Renal pelvis (tissue), 1 donor: ENCODE measurements at regions not wholly inside any gene's neighbourhood (a gene's known extent, or its start where the extent isn't known, plus 50 kb on each side); places are given as distances from the start of the nearest gene placed in this dataset.
A peak's percentile ranks its signal among the peaks of the same experiment; 100 is the strongest.

Experiments used
- DNase-seq: peaks from one replicate; pipeline ENCODE4 v3.0.0-alpha.2; 2013

- DNase-seq: no peak
Observed at GRCh38 chr5:135120951-135121350, 86.9 kb upstream of the PITX1 start.

GRCh38 chr5:135119481-135119880, 85.5 kb upstream of the PITX1 start:
- no peak for DNase-seq

- DNase-seq: no peak
Observed at GRCh38 chr5:135117590-135117989, 83.6 kb upstream of the PITX1 start.

- DNase-seq: no peak
Observed at GRCh38 chr5:135116160-135116561, 82.1 kb upstream of the PITX1 start.

- no peak for DNase-seq
Observed at GRCh38 chr5:135115591-135115990, 81.6 kb upstream of the PITX1 start.

- no peak for DNase-seq
Observed at GRCh38 chr5:135114759-135115158, 80.7 kb upstream of the PITX1 start.

- no peak for DNase-seq
Observed at GRCh38 chr5:135112008-135112725, 78.1 kb upstream of the PITX1 start.

- DNase-seq: no peak
Observed at GRCh38 chr5:135110785-135111596, 77.0 kb upstream of the PITX1 start.

GRCh38 chr5:135108992-135109391, 75.0 kb upstream of the PITX1 start:
- DNase-seq: no peak

GRCh38 chr5:135108569-135108968, 74.5 kb upstream of the PITX1 start:
- DNase-seq: no peak

- DNase-seq: no peak
Observed at GRCh38 chr5:135107986-135108385, 74.0 kb upstream of the PITX1 start.

- no peak for DNase-seq
Observed at GRCh38 chr5:135106610-135107471, 72.8 kb upstream of the PITX1 start.

- no peak for DNase-seq
Observed at GRCh38 chr5:135106136-135106535, 72.1 kb upstream of the PITX1 start.

GRCh38 chr5:135105105-135105484, 71.1 kb upstream of the PITX1 start:
- no peak for DNase-seq

- peak; percentile 58 for DNase-seq
Observed at GRCh38 chr5:135103575-135103853, 69.5 kb upstream of the PITX1 start.

- no peak for DNase-seq
Observed at GRCh38 chr5:135102716-135103574, 68.9 kb upstream of the PITX1 start.

GRCh38 chr5:135100431-135100830, 66.4 kb upstream of the PITX1 start:
- no peak for DNase-seq

- no peak for DNase-seq
Observed at GRCh38 chr5:135100011-135100410, 66.0 kb upstream of the PITX1 start.

- DNase-seq: no peak
Observed at GRCh38 chr5:135097390-135097789, 63.4 kb upstream of the PITX1 start.

GRCh38 chr5:135095871-135096270, 61.8 kb upstream of the PITX1 start:
- DNase-seq: no peak

- DNase-seq: no peak
Observed at GRCh38 chr5:135095052-135095715, 61.2 kb upstream of the PITX1 start.
